Muscle of arm (tissue), 1 donor: ENCODE measurements at regions not wholly inside any gene's neighbourhood (a gene's known extent, or its start where the extent isn't known, plus 50 kb on each side); places are given as distances from the start of the nearest gene placed in this dataset.
"Not testable (repeated sequence)": the region's sequence is repeated elsewhere in the genome, so short reads cannot be mapped to it uniquely, and the experiment has no call there.

Source experiments
- DNase-seq: peaks from one replicate; pipeline ENCODE4 v3.0.0-alpha.2; 2013

DNA sequence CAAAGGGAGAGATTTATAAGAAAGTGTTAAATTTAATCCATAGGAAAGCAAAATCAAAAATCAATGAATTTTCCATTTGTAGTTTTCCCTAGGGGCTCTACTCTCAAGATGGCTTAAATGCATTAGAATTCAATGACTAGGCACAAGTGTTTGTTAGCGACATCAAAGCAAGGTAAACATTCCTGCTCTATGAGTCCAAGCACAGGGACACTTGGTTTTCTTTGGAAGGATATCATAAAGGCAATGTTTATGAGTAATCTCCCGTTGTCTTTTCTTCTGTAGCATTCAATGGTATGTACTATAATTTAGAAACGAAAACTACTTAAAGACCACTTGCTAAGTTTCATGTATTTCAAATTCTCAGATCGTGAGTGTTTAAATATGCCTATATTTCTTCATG is 54.8 kb upstream of the ZNF717 start:
- not testable (repeated sequence) for DNase-seq

DNA sequence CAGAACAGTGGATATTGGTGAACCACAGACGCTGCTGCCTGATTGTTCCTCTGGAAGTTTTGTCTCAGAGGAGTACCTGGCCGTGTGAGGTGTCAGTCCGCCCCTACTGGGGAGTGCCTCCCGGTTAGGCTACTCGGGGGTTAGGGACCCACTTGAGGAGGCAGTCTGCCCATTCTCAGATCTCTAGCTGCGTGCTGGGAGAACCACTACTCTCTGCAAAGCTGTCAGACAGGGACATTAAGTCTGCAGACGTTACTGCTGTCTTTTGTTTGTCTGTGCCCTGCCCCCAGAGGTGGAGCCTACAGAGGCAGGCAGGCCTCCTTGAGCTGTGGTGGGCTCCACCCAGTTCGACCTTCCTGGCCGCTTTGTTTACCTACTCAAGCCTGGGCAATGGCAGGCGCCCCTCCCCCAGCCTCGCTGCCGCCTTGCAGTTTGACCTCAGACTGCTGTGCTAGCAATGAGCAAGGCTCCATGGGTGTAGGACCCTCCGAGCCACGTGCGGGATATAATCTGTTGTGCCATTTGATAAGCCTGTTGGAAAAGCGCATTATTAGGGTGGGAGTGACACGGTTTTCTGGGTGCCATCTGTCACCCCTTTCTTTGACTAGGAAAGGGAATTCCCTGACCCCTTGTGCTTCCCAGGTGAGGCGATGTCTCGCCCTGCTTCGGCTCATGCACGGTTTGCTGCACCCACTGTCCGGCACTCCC is 65.1 kb upstream of the ZNF717 start:
- DNase-seq: not testable (repeated sequence)

DNA sequence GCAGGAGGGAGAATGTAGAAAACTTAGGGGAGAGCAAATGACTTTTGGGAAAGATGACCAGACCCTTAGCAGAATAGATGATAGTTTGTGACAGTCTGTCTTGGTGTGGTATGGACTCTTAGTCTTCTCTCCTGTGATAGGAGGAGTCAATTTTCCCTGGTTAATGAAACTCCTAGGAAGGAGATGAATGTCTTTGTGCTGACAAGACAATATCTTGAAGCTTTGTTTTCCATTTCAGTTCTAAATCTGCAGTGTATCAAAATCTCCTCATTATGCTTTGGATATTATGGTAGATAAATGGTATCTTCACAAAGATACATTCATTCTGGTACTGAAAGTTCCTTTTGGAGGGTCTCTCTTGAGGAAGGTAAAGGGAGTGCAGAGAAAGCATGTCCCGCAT is 77.8 kb upstream of the ZNF717 start:
- DNase-seq: no peak

DNA sequence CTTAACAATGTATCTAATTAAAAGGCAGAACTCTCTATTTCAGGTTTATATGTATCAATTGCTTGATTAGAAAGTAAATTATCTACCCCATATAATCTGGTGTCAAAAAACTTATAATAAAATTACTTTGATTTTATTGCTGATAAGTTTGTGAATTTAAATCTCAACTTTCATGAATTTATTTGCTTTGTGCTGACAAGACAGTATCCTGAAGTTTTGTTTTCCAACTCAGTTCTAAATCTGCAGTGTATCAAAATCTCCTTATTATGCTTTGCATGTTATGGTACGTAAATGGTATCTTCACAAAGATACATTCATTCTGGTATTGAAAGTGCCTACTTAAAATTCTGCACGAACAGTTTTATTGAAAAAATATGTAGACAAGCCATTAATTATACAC is 78.5 kb upstream of the ZNF717 start:
- DNase-seq: no peak

DNA sequence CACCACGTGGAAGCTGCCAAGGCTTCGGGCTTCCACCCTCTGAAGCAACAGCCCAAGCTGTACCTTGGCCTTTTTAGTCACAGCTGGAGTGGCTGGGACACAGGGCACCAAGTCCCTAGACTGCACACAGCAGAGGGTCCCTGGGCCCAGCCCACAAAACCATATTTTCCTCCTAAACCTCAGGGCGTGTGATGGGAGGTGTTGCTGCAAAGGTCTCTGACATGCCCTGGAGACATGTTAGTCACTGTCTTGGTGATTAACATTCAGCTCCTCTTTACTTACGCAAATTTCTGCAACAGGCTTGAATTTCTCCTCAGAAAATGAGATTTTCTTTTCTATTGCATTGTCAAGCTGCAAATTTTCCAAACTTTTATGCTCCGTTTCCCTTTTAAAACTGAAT is 98.4 kb upstream of the ZNF717 start:
- not testable (repeated sequence) for DNase-seq

DNA sequence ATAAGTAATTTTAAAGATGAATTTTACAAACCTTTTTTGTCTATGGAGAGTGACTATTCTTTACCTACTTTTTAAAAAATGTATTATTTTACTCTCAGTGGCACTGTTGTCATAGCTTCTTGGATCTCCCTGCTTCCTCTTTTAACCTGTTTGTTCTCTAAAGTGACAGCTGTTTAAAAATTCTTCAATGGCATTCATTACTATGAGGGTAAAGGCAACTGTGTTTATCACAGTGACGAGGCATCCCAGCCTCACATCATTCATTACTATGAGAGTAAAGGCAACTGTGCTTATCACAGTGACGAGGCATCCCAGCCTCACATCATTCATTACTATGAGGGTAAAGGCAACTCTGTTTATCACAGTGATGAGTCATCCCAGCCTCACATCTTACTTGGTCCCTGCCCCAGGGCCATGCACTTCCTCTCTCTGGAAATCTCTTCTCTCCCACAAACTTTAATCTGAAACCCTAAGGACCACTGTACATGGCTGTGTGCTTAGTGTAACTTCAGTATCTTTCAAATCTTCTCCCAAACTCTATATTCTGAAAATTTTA is 101.7 kb upstream of the ZNF717 start:
- DNase-seq: no peak

DNA sequence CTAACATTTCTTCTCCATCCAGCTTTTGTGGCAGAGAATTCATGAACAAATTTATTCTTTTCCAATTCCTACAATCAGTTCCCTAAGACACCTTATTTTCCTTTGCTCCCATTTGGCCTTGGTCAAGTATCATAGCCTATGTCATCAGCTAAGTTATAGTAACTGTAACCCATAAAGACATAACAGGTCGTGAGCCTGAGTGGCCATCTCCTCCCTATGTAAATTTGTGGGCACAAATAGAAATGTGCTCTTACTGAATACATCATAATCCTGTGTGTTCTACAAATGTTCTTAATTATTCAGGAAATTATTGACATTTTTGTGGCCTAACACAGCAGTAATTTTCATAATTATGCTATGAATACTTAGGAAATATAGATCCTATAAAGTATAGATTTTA is 108.9 kb upstream of the ZNF717 start:
- DNase-seq: no peak

DNA sequence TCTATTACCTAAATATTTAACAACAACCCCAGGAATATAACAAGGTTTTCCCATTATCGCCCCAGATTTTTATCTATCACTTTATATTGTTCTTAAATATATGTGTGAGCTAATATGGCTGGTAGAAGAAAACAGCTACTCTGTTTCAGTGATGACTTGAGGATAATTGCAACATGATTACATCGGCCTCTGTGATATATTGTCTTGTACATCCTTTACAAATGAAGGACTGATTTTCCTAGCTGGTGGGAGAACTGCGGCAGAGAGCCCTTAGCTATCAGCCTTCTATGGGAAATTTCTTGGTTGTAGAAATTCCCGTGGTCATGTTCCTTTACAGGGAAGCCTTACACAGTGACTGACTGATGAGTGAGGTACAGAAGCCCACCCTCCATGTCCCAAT is 110.9 kb upstream of the ZNF717 start:
- DNase-seq: no peak

DNA sequence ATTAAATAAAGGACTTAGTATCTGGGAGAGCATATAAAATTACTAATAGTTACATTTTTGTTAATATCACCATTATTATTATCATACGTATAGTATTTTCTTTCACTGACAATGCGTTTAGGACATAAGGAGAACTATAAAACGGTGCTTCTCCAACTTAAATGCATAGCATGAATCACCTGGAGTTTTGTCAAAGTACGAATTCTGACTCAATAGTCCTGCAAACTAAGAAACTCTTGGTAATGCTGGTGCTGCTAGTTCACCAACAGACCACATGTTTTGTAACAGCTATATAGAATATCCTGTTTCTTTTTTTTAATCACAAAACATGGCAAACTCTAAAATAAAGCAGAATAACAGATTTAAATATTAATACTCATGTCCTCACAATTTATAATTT is 116.1 kb upstream of the ZNF717 start:
- not testable (repeated sequence) for DNase-seq

DNA sequence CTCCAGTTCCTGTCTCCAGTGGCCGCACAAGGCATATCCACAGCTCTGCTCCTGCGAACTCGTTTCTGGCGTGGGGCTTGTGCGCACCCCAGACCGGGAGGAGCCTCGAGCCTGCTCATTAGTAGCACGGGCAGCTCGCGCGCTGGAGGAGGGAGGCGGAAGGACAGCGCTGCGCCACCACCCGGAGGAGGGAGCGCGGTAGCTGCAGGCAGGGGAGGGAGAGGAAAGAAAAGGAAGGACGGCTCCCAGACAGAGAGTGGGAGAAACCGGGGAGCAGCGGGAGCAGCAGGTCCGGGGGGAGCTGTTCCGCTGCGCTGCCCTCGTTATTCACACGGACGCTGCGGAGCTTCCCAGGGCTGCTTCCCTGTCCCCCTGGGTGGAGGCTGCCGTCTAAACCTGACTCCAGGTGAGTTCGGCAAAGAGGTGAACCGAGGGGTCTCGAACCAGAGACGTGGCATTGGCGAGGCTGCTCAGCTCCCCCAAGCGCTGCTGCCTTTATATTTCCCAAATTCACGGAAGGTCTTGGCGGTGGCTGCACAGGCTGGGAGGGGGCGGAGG is 121.3 kb upstream of the ZNF717 start:
- peak; percentile 30 for DNase-seq

DNA sequence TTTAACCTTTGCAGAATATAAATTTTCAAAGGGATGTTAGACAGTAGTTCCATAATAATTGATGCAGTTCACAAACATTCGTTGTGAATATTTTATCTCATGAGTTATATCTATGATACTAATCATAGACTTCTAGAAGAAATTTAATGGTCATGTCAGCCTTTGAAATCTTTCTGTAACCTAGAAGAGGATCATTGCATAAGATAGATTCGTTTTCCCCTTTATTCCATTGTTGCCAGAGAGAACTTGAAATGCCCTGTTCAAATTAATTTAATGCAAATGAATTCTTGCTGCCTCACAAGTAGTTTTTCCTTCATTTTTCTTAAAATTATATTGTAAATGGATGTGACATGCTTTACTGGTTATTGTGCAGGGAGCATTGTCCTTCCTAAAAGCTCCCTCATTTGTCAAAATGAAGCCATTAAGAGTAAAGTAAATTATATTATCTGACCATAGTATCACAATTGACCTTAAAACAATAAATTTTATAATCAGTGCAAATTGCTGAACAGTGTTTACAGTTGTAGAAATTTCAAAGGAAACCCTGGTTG is 128.5 kb upstream of the ZNF717 start:
- no peak for DNase-seq

DNA sequence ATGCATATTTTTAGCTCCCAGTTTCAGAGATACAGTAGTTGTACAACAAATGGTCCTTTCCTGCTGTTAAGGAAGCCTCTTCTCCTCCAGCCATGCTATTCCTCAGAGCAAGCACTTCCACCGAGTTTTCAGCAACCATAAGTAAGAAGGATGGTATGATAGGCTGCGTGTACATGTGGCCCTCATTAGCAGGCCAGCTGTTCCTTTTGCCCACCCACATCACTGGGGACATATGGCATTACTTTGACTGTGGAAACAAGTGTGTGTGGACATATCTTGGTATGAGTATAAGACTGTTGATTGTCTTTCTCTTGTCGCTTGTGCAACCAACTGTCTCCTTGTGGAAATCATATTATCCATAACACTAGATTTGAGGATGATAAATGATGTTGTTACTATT is 129.4 kb upstream of the ZNF717 start:
- not testable (repeated sequence) for DNase-seq

DNA sequence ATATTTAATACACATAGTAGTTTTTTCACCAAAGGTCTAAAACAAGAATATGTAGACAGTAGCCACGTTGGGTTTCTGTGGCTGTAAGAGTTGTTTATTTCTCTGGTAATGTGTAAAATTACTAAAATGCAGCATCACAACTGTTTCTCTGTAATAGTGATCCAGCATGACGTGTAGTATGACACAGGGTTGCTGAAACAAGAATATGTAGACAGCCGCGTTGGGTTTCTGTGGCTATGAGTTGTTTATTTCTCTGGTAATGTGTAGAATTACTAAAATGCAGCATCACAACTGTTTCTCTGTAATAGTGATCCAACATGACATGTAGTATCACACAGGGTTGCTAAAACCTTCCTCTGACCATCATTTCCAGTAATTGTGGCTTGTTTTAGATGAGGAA is 153.6 kb upstream of the ZNF717 start:
- DNase-seq: no peak

DNA sequence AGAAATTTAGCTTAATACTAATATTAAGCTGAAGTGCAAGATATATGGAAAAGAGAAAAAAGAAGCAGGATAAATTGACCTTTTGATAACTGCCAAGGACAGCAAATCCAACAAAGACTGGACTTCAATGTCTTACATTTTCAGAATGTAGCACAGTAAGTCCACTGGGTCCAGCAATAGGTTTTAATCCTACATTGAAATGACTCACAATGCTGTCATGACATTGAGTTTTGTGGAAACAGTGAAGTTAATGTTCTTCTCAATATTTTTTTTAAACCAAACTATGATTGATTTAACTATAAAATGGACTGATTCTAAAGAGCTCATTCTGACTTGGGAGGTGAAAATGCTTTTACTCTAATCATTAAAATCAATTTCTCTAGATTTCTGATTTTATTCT is 166.6 kb upstream of the ZNF717 start:
- no peak for DNase-seq

DNA sequence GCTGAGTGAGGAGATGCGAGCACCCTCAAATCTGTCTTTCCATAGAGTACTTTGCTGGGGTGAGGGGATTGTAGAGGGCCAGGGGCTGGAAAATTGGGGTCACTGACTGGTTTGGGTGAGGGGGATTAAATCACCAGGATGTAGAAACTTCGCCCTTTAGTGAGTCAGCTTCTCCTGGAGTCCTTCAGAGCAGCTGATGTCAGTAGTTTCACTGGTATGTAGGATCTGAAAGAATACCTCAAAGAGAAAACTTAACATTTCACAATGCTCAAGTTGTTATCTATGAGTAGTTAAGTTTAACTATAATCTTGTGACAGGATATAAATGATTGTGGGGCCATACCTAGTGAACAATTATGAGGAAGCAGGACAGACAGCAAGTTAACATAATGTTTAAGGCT is 174.7 kb upstream of the ZNF717 start:
- not testable (repeated sequence) for DNase-seq

DNA sequence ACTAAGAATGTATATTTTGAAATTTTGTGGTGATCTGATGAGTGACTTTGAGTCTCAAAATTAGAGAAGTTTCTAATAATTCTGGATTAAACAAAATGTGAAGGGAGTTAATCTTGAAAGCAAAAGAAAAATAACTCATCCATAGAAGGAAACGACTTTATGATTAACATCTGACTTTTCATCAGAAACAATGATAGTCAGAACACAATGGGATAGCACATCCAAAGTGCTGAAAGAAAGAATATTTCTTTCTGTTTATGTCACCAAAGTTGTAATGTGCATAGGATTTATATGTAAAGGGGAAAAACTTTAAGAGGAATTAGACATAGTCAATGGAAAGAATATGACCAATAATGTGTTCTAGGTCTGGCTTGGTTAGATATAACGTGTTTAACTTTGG is 176.7 kb upstream of the ZNF717 start:
- DNase-seq: not testable (repeated sequence)

DNA sequence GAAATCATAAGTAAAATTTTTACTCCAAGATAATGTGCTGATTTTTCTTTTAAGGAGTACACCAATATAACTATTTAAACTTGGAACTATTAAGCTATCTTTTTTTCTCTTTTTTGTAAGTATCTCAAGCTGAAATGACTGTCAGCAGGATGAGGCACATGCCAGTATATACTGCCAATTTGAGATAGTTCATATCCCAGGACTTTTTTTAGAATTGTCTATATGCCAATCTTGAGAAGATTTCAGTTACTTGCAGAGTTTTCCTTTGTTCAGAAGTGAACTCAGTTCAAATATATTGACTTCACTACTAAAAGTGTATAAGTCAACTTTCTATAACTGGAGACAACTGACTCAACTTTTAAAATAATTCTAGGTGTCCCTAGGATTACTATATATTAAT is 181.7 kb upstream of the ZNF717 start:
- no peak for DNase-seq

DNA sequence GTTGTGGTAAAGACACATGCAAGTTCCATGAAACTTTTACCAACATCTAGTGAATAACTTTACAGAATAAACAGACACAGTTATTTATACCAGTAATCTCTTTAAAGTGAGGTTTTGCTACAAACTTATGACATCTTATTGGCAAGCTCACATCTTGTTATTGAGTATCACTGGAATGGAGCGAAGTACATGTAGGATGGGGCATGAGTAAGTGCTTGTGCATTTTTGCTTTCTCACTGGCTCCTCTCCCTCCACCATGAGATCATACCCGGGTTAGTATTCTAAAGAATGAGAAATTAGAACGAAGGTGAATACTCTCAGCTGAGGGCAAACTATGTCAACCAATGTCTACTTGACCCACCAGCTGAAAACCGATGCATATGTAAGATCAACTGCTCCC is 193.3 kb upstream of the ZNF717 start:
- no peak for DNase-seq

DNA sequence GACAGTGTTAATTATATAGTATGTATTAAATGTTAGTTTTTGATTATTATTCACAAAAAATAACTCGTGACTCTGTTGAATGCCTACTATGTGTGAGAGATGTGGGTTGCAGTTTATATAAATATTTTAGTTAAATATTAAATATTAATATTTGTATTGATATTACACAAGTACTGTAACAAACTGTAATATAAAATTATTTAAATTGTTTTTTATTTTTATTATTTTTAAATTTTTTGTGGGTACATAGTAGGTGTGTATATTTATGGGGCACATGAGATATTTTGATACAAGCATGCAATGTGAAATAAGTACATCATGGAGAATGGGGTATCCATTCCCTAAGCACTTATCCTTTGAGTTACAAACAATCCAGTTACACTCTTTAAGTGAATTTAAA is 196.1 kb upstream of the ZNF717 start:
- DNase-seq: no peak

DNA sequence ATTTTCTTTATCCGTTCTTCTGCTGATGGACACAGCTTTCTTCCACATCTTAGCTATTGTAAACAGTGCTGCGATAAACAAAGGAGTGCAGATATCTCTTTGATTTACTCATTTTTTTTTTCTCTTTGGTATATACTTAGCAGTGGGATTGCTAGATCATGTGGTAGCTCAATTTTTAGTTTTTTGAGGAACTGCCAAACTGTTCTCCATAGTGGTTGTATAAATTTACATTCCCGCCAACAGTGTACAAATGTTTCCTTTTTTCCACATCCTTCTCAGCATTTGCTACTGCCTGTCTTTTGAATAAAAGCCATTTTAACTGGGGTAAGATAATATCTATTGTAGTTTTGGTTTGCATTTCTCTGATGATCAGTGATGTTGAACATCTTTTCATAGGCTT is 196.8 kb upstream of the ZNF717 start:
- DNase-seq: no peak

DNA sequence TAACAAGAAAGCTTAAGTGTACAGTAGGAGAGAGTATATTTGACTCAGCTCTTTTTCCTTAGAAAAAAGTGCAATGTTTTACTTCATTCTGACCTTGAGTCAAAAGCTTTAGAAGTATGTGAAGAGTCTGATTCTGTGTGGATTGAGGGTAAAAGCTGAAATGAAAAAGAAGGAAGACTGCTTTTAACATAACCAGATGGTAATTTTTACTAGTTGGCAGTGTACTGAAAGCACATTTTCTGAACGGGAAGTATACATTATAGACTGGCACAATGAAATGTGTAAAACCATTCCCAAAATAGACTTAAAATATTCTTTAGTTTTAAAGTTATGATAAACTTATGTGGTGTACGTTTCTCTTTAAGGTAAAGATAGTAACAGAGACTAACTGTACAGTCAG is 197.8 kb upstream of the ZNF717 start:
- no peak for DNase-seq

DNA sequence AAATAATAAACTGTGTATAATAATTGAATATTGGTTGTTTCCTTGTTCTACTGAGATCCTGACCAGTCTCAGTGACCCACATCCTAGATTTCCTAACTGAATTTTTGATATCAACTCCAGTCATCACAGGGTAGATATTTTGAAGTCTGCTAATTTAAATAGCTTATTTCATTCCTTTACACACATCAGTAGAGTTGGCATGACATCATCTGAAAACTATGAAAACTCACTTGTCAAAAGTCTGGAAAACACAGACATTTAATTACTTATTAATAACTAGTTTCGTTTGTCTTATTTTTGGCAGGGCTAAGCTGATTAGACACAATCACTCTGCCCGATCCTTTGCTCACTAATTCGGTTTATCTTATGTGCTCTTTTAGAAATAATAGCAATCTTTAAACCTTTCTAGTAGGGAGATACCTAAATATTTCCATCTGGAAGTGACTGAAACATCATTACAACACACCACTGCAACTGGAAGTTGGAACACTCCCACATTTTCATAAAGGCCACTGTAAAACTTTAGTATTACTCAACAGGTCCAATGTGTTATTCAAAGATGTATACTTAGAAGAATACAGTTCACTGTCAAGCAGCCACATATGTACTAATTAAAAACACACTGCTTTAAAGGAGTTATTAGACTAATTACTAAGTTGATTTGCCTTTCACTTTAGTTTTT is 198.4 kb upstream of the ZNF717 start:
- no peak for DNase-seq

DNA sequence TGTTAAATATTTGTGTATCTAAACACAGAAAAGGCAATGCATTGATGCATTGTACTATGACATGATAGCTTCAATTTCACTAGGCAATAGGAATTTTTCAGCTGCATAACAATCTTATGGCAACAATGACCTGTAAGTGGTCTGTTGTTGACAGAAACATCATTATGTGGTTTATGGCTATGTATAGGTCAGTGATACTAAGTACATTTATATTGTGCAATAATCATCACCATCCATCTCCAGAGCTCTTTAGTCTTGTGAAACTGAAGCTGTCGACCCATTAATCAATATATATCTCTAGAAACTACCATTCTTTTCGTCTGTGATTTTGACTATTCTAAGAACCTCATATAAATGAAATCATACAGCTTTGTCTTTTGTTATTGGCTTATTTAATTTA is 200.1 kb upstream of the ZNF717 start:
- no peak for DNase-seq
